Urinary bladder (tissue), 3 donors: ENCODE measurements at regions not wholly inside any gene's neighbourhood (a gene's known extent, or its start where the extent isn't known, plus 50 kb on each side); places are given as distances from the start of the nearest gene placed in this dataset.

Source experiments
- DNase-seq: peaks from one replicate; pipeline ENCODE4 v3.0.0-alpha.2; 2015; ENCODE audit errors: extremely low spot score
- H3K27ac ChIP-seq: one replicate; pipeline ENCODE4 v1.5.1; 2013; ENCODE audit warnings: low read depth, mild to moderate bottlenecking, moderate library complexity
- H3K36me3 ChIP-seq: one replicate; pipeline ENCODE4 v1.6.1; 2013; ENCODE audit warnings: mild to moderate bottlenecking, moderate library complexity; ENCODE audit not compliant: insufficient read depth
- H3K4me1 ChIP-seq: one replicate; pipeline ENCODE4 v1.6.1; 2013; ENCODE audit warnings: mild to moderate bottlenecking, moderate library complexity; ENCODE audit not compliant: insufficient read depth
- H3K4me3 ChIP-seq: one replicate; pipeline ENCODE4 v1.5.1; 2013; ENCODE audit warnings: low read depth, low read length
- WGBS: extraction: QIAGEN DNeasy Blood & Tissue Kit; methylation state at CpG from one replicate; pipeline ENCODE4 v1.1.7; 2013; 5-methylcytosine and 5-hydroxymethylcytosine counted together
- donor health status: healthy with polysubstance abuse.
- donor health status: healthy.

DNA sequence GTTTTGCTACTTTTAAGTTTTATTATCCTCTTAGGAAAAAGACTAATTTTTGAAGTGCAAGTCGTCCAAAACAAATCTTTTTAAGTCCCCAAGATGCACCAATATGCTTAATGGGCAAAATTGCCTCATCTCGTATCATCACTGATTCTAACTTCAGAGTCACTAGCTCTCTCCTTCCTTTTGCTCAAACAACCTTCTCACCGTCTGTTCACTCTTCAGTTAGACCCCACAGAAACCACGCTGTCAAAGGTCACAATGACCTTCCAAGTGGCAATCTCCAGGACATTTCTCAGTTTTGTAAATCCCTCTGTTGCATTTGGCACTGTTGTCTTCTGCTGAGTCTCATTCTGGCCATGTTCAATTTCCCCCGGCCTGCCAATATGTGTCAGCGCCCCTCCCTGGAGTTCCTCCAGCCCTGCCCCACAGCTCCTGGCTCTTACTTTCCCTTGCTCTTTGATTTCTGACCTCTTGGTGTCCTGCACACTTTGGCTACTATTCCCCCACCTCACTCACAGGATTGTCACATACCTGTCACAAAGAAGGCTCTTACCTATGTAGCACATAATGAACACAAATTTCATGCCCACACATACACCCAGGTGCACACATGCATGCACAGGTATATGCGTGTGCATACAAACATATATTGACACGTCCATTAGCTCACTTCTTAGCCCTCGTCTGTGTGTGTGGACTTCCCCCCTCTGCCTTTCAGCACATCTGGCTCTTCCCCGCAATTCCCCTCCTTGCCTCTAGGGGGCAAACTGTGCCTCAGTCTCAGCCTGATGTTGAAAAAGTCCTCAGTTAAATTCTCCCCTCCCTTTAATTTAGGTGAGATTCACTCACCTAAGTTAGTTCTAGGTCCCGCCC lies 354.0 kb upstream of the DUSP10 start:
- Histone ChIP-seq H3K36me3 (no peaks in the 10 kb centered on the region), H3K4me3 (no peak overlapping the region), H3K4me1 (peaks cover 1% of the 10 kb centered on the region), H3K27ac (no peak overlapping the region)
- WGBS: 61% methylated on average over 11 of the region's 11 CpGs
- no peak for DNase-seq

DNA sequence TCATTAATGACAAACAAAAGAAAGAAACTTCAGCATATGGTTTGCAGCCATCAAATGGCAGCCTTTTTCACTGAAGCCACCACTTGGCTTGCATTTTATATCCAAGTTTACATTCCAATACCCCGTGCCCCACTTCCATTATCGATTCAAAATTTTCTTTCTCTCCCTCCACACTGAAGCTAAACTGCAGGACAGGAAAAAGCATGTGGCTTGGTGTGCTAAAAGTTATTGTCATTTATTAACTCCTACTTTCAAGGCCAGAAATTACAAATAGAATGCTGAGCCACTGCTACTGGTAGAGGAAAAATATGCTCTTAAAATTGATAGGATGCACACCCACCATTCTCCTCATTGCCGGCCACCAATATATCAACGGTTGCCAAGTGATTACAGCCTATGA lies 351.6 kb upstream of the DUSP10 start:
- Histone ChIP-seq H3K4me1 (peaks cover 1% of the 10 kb centered on the region), H3K4me3 (no peak overlapping the region), H3K27ac (no peak overlapping the region), H3K36me3 (no peaks in the 10 kb centered on the region)
- WGBS: 87% methylated on average over 4 of the region's 4 CpGs
- no peak for DNase-seq

DNA sequence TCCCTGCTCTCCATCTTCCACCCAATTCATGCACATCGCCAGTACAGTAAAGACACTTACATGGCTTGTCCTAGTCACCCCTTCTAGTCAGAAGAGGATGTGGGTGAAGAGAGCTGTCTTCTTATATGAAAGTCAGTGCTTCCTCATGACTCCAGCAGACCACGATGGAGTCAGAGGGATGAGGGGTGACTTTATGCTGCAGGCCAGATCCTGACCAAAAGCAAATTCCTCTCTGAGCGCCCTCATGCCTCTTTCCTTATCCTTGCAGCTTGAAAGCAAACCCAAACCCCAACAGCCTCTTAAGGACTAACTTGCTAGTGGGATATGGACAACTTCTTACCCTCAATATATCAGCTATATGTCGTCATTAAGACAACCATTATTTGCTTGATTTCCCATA lies 348.2 kb upstream of the DUSP10 start:
- H3K36me3 ChIP-seq: no peaks in the 10 kb centered on the region
- no peaks in the 10 kb centered on the region for H3K4me1 ChIP-seq
- DNase-seq: no peak
- 82% methylated on average over 4 of the region's 4 CpGs for WGBS
- H3K27ac ChIP-seq: no peak overlapping the region
- no peak overlapping the region for H3K4me3 ChIP-seq

DNA sequence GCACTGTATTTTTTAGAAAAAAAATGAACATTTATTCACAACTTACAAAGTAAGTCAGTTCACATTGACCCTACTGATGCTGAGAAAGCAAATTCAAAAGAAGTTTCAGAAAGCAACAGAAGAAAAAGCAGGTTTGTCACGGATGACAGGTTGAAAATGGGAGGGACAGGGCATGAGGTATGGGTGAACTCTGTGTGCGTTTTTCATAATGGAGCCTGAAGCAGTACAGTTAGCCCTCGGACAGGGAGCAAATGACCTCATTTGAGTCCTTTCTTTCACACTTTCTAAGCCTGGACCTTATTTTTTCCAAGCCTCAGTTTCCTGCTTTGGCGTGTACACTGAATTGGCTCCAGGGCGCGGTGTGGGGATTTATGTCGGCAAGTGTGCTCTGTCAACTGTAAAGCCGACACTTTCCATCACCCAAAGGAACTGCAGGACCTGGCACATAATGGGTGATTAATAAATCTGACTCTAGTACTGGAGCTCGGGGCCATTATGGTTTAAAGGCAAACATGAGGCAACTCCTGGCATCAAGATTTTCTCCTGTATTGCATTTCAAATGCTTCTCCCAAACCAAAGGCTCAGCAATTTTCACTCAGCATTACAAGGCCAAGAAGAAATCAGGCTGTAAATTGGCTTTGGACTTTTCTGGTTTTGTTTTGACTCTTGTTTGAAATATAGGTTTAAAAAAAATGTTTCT lies 345.5 kb upstream of the DUSP10 start:
- no peaks in the 10 kb centered on the region for H3K36me3 ChIP-seq
- 67% methylated on average over 9 of the region's 9 CpGs for WGBS
- H3K27ac ChIP-seq: no peak overlapping the region
- no peak overlapping the region for H3K4me3 ChIP-seq
- no peaks in the 10 kb centered on the region for H3K4me1 ChIP-seq
- DNase-seq: no peak

DNA sequence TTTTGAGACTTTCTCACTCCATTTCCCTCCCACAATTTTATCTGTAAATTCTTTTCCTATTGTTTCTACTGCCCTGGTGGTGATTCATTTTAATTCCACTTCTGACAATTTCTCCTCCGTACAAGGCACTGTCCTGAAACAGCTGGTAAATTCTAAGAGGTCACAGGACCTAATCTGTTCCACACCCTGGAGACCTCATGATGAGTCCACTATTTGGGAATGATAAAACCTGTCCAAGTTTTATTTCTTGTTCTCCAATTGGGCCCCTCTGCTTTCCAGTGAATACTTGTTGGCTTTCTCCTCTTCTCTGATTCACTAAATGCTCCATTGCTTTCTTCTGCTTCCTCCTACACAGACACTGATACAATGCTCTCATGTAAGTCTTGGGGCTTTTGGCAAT lies 343.1 kb upstream of the DUSP10 start:
- Histone ChIP-seq H3K4me1 (no peaks in the 10 kb centered on the region), H3K27ac (no peak overlapping the region), H3K36me3 (no peaks in the 10 kb centered on the region), H3K4me3 (no peak overlapping the region)
- WGBS: 69% methylated on average over 1 of the region's 1 CpG
- no peak for DNase-seq

DNA sequence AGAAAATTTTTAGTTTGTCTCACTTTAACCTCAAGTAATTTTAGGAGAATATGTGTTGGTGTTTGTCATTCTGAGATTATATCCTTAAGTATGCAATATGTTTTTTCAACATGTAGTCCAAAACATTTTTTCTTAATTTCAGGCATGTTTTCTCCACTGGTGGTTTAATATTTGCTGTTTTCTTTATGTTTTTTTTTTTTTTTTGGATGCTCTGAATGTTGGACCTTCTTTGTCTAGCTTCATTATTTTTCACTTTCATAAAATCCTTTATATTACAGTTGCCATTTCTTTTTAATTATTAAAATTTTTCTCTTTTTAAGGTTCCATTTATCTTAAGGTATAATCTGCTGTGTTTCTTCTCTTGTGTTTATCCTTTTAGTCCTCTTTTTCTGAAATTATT lies 342.2 kb upstream of the DUSP10 start:
- DNase-seq: no peak
- H3K4me1 ChIP-seq: no peaks in the 10 kb centered on the region
- no peak overlapping the region for H3K27ac ChIP-seq

DNA sequence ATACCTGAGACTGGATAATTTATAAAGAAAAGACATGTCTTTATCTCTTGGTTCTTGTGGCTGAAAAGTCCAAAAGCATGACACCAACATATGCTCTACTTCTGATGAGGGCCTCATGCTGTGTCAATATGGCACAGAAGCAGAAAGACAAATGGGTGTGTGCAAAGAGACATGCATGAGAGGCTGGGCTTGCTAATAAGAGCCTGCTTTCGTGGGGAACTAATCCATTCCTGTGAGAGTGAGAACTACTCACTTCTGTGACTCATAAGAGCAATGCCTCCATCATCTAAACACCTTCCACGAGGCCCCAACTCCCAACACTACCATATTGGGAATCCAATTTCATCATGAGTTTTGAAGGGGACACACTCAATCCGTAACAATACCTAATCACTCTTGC lies 340.0 kb upstream of the DUSP10 start:
- Histone ChIP-seq H3K36me3 (no peaks in the 10 kb centered on the region), H3K4me3 (no peak overlapping the region), H3K27ac (no peak overlapping the region), H3K4me1 (no peaks in the 10 kb centered on the region)
- no peak for DNase-seq
- WGBS: 83% methylated on average over 3 of the region's 3 CpGs

More for the DNA sequence above, 342.2 kb upstream of the DUSP10 start:
- Histone ChIP-seq H3K36me3 (no peaks in the 10 kb centered on the region), H3K4me3 (no peak overlapping the region)

DNA sequence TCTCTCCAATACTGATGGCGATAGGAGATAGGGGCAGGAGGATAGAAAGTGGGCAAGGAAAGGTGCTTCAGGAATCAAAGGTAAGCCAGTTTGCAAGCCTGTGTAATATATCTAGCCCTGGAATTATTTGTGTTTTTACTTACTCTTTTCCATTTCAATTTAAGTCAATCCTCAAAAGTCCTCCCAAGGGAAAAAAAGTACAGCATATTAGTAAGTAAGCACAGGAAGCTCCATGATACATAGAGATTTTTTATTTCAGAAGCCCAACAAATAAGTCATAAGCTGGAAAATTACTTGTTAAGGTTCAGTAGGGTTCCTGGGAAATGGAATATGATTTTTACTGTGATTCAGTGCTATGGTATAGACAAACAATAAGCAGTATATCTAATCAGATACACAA lies 337.7 kb upstream of the DUSP10 start:
- Histone ChIP-seq H3K4me1 (no peaks in the 10 kb centered on the region), H3K27ac (no peak overlapping the region), H3K4me3 (no peak overlapping the region), H3K36me3 (no peaks in the 10 kb centered on the region)
- WGBS: 88% methylated on average over 1 of the region's 1 CpG
- no peak for DNase-seq

DNA sequence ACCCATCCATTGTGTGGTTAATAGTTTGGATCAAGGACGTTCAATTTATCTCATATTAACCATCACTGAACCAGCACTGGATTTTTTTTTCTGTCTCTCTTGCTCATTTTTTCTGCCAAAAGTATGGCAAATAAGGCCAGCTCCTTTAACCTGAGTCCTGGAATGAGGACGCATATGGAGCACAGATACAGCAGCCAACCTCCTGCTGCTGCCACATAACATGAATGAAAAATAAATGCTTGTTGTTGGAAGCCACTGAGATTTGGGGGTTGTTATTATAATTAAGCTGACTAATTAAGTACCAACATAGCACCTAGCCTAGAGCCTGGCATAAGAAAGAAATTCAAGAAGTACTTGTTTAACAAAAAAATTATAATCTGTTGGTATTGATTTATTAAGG lies 335.3 kb upstream of the DUSP10 start:
- H3K4me1 ChIP-seq: no peaks in the 10 kb centered on the region
- H3K27ac ChIP-seq: no peak overlapping the region
- DNase-seq: no peak
- no peaks in the 10 kb centered on the region for H3K36me3 ChIP-seq
- no peak overlapping the region for H3K4me3 ChIP-seq
- WGBS: 81% methylated on average over 2 of the region's 2 CpGs

DNA sequence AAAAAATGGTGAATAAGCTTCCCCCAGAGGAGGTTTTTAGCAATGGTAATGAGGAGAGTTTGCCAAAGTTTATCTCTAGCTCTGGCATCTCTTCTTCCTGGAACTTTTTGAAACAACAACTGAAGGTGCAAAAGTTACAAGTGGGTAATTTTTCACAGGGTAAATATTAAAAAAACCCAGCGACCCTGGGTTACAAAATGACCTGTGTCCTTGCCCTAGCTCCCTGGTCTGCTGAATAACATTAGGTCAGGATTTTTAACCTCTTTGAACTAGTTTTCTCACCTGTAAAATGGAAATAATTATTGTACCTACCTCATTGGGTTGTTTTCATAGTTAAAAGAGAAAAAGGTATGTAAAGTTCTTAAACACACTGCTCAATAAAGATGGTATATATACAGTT lies 332.4 kb upstream of the DUSP10 start:
- Histone ChIP-seq H3K4me3 (no peak overlapping the region), H3K4me1 (no peaks in the 10 kb centered on the region), H3K27ac (no peak overlapping the region), H3K36me3 (no peaks in the 10 kb centered on the region)
- WGBS: 81% methylated on average over 1 of the region's 1 CpG
- no peak for DNase-seq

DNA sequence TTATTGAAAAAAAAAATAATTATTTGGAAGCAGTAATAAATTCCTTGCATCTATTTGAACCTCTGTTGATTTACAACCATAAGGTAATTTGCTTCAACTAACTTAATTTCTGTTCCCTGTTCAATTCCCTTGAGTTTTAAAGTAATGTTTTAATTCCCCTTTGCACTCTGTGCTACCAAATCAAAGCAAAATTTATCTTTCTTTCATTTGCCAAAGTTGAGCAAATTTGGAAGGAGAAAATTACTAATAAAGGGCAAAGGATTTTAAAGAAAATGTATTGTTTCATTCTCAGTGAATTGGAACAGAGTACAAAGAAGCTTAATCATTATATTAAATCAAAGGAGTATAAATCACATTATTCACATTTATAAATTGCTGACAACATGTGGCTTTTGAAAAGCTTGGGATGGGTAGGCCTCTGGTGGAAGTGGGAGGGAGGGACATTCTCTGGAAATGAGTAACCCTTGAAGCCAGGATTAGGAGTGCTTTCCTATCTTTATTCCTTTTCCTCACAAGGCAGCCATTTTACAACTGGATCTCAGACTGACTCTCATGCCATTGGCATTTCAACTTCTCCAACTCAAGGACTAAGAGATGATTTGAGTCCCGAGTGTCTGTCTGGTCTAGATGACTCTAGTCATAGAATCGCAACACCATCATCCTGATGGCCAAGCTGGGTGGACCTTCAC lies 331.6 kb upstream of the DUSP10 start:
- H3K4me3 ChIP-seq: no peak overlapping the region
- DNase-seq: no peak
- H3K27ac ChIP-seq: no peak overlapping the region
- no peaks in the 10 kb centered on the region for H3K4me1 ChIP-seq
- WGBS: 66% methylated on average over 2 of the region's 2 CpGs
- no peaks in the 10 kb centered on the region for H3K36me3 ChIP-seq

DNA sequence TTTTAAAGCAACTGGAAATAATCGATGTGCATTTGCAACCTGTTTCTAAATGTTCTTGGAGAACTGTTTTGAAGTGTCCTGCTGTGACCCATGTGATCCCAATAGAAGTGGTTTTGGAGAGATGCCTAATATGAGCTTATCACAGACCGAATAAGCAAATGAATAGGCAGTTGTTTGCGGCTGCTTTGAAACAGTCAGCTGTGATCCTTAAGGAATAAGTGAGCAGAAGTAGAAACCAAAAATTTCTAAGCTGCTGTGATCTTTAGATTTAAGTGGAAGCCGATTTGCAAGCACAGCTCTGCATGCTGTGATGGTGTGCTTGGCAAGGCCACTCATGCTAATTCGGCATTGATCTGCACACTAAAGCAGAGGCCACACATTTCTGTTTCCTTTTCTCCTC lies 329.5 kb upstream of the DUSP10 start:
- H3K4me1 ChIP-seq: no peaks in the 10 kb centered on the region
- DNase-seq: no peak
- H3K27ac ChIP-seq: no peak overlapping the region
- 46% methylated on average over 5 of the region's 5 CpGs for WGBS
- no peak overlapping the region for H3K4me3 ChIP-seq
- no peaks in the 10 kb centered on the region for H3K36me3 ChIP-seq

DNA sequence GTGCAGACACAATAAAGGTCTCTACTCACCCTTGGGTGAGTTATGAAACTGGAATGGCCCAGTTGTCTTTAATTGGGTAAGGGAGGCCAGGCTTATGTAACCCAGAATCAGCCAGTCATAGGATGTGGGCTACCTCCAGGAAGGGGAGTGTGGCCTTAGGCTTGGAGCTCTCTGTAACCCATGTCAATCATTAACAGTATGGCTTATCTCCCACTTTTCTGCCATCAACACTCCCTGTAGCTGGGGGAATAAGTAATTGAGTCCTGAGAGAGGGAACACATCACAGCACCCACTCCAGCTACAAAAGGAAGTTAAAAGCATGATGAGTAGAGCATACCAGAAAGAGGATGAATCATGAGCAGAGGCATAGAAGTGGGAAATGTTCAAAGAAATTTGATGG lies 327.0 kb upstream of the DUSP10 start:
- DNase-seq: no peak
- H3K4me3 ChIP-seq: no peak overlapping the region
- no peak overlapping the region for H3K27ac ChIP-seq
- no peaks in the 10 kb centered on the region for H3K4me1 ChIP-seq
- no peaks in the 10 kb centered on the region for H3K36me3 ChIP-seq

DNA sequence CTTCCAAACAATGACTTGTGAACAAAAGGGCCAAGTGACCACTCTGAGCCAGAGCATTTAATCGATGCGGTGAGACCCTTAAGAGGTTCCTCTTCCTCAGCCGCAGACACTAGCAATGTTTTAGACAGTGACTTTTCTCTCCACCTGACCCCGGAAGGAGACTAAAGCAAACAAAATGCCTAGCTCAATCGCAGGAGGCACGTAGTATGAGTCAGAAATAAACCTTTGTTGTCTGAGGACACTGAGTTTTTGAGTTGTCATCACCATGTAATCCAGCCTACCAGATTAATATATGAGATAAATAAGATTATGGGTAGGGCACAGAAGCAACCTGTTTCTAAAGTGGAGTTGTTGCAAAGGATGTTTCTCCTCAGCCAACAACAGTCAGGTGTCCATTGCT lies 326.2 kb upstream of the DUSP10 start:
- Histone ChIP-seq H3K4me1 (no peaks in the 10 kb centered on the region), H3K36me3 (no peaks in the 10 kb centered on the region), H3K4me3 (no peak overlapping the region), H3K27ac (no peak overlapping the region)
- 86% methylated on average over 6 of the region's 6 CpGs for WGBS
- no peak for DNase-seq
